ENCODE measurements at regions not wholly inside any gene's neighbourhood (a gene's known extent, or its start where the extent isn't known, plus 50 kb on each side); places are given as distances from the start of the nearest gene placed in this dataset.
A peak's percentile ranks its signal among the peaks of the same experiment; 100 is the strongest.

GRCh38 chr6:41429506-41430504 is 94.4 kb downstream of the NCR2 start:
- DNase-seq: no peak

GRCh38 chr6:41430875-41431274 is 95.5 kb downstream of the NCR2 start:
- no peak for DNase-seq

GRCh38 chr6:41432280-41432679 is 96.9 kb downstream of the NCR2 start:
- no peak for DNase-seq

- no peak for DNase-seq
These were observed 99.5 kb downstream of the NCR2 start for GRCh38 chr6:41434803-41435481.

- no peak for DNase-seq
These were observed 102.2 kb downstream of the NCR2 start for GRCh38 chr6:41437604-41438003.

GRCh38 chr6:41438746-41439145 is 103.3 kb downstream of the NCR2 start:
- no peak for DNase-seq

- DNase-seq: peak; percentile 26
These were observed 104.4 kb downstream of the NCR2 start for GRCh38 chr6:41439524-41440418.

- no peak for DNase-seq
These were observed 105.2 kb upstream of the FOXP4 start for GRCh38 chr6:41440958-41441357.

- DNase-seq: peak; percentile 20
These were observed 104.4 kb upstream of the FOXP4 start for GRCh38 chr6:41441598-41442351.

- no peak for DNase-seq
These were observed 103.9 kb upstream of the FOXP4 start for GRCh38 chr6:41442352-41442672.

GRCh38 chr6:41442800-41443501 is 103.2 kb upstream of the FOXP4 start:
- no peak for DNase-seq

GRCh38 chr6:41443616-41444525 is 102.3 kb upstream of the FOXP4 start:
- no peak for DNase-seq

GRCh38 chr6:41445261-41445660 is 100.9 kb upstream of the FOXP4 start:
- no peak for DNase-seq

GRCh38 chr6:41446132-41446531 is 100.0 kb upstream of the FOXP4 start:
- no peak for DNase-seq

- no peak for DNase-seq
These were observed 99.2 kb upstream of the FOXP4 start for GRCh38 chr6:41446907-41447545.

GRCh38 chr6:41448256-41448655 is 97.9 kb upstream of the FOXP4 start:
- DNase-seq: no peak

- no peak for DNase-seq
These were observed 96.6 kb upstream of the FOXP4 start for GRCh38 chr6:41449399-41450245.

- no peak for DNase-seq
These were observed 95.6 kb upstream of the FOXP4 start for GRCh38 chr6:41450581-41450980.

- DNase-seq: no peak
These were observed 95.1 kb upstream of the FOXP4 start for GRCh38 chr6:41451039-41451438.
